NCI-H82 treated with DMSO at 0.1 percent for 48 hours (cell line): ENCODE measurements at regions not wholly inside any gene's neighbourhood (a gene's known extent, or its start where the extent isn't known, plus 50 kb on each side); places are given as distances from the start of the nearest gene placed in this dataset.
"Not testable (repeated sequence)": the region's sequence is repeated elsewhere in the genome, so short reads cannot be mapped to it uniquely, and the experiment has no call there.

ENCODE experiments used
- DNase-seq: peaks from one replicate; lab custom pipeline; 2025; ENCODE audit not compliant: unreplicated experiment; lab: John Stamatoyannopoulos, UW

- no peak for DNase-seq
Measured at GRCh38 chr2:878245-878930, 72.3 kb upstream of the SNTG2 start.

DNA sequence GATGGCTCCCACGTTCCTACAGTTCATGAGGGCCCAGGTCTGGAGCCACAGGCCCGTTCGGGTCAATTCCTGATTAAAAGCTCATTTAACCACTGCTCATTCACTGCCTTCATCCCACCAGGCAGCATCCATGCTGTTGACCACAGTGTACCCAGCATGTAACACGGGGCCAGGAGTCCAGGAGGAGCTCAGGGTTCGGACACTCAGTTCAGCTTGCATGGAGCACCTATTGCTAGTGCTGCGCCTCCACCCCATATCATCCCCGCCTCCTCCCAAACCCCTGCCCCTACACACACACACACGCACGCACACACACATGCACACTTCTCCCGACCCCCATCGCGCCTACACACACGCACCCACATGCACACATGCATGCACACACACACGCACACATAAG is 72.9 kb upstream of the SNTG2 start:
- DNase-seq, result no peak

DNA sequence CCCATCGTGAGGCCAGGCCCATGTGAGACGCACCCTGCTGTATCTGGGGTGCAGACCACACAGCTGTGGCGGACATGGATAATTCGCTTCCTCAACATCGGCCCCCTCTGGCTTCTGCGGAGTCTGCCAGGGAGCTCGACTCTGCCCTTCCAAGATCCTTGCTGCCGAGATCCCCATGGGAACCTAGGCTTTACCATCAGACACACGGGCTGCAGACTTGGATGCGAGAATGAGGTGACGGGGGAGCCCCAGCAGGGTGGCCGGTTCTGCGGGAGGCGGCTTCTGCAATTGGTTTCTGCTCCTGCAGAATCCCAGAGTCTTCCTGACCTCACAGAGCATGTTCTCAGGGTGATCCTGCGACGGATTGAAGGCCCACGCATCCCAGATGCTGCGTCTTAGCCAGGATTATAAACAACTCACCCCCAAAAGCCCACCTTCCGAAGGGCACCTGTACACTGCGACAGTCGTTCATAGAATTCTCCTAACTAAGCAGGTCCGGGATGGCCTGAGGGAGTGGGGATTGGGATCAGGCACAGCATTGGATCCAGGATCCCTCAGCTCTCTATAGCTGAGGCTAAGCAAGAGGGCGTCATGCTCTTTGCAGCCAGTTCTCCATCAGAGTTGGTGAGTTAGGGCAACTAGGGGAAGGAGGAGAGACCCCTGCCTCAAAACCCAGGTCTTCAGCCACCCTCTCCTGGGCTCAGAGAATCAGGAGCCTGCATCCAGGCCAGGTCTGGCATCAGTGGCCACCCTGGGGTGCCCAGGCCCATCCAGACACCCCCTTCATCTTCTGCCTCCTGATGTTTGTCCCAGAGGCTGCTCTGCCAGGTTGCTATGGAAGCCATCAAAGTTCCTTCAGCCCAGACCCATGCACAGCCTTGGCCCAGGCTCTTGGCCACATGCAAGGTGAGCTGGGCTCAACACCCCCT is 74.7 kb upstream of the SNTG2 start:
- no peak for DNase-seq

GRCh38 chr2:873651-874580 is 76.7 kb upstream of the SNTG2 start:
- DNase-seq, result no peak

DNA sequence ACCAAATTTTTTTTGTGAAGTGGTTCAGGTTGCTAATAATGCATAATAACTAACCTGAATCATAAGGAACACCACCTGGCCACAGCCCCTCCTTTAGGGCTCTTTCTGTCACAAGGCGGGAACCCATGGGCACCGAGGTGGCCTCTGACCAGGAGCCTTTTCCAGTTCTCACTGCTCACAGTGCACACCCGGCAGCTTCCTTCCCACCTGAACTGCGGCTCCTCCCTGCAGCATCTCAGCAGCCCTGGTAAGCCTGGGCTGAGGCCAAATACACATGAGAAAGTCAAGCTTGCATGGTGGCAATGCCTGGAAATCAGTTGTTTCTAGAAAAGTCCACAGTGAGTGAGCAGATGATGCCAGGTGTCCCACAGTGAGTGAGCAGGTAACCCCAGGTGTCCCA is 77.6 kb upstream of the SNTG2 start:
- no peak for DNase-seq

DNA sequence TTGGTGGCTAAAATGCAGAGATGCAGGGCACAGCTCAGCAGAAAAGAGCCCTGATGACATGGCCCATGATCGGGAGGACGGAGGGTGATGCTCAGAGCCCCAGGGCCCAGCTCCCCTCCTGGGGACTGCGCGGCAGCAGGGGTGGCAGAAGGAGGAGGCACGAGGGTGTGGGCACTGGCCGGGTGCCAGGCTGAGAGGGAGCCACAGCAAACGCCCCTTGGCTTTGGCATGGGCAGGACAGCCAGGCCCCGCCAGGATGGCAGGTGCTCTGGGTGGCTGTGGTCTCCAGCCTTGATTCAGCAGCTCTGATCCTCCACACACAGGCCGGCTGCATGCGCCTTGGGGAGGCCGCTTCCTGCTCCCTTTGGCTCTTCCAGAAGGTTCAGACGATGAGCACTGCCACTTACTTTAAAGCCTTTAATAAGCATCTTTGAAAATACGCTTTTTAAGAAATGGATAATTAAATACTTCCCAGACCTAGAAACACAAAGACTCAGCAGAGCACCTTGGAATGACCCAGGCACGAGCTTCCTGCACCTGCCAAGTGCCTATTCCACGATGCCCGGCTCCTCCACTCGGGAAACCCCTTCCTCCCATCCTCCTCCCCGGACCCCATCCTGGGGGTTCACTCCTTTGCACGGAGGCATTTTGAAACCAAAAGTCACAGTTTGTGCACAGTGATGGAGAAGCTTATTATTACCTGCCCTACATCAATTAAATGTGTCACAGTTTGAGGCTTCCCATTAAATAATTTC is 78.5 kb upstream of the SNTG2 start:
- DNase-seq, result no peak

GRCh38 chr2:871175-871727 is 79.4 kb upstream of the SNTG2 start:
- DNase-seq, result no peak

GRCh38 chr2:870426-870825 is 80.2 kb upstream of the SNTG2 start:
- no peak for DNase-seq

GRCh38 chr2:869894-870293 is 80.8 kb upstream of the SNTG2 start:
- no peak for DNase-seq

GRCh38 chr2:869357-869871 is 81.2 kb upstream of the SNTG2 start:
- no peak for DNase-seq

GRCh38 chr2:868857-869256 is 81.8 kb upstream of the SNTG2 start:
- not testable (repeated sequence) for DNase-seq

DNA sequence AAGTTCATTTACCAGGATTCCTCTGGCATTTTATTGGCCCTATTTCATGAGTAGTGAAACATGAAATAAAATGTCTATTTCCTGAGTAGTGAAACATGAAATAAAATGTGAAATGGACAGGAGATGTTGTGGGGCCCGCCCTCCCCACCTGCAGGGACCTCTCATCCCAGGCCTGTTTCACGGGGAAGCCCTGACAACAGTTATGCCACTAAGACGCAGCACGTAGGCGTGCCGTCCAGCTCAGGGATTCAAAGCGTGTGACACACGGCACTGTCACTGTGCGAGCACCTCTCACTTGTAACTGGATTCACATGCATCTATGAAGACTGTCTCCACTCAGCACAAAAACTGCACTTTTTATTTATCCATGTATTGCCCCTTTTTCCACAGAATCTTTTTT is 83.4 kb upstream of the SNTG2 start:
- DNase-seq, result no peak

GRCh38 chr2:866887-867286 is 83.8 kb upstream of the SNTG2 start:
- DNase-seq, result no peak

DNA sequence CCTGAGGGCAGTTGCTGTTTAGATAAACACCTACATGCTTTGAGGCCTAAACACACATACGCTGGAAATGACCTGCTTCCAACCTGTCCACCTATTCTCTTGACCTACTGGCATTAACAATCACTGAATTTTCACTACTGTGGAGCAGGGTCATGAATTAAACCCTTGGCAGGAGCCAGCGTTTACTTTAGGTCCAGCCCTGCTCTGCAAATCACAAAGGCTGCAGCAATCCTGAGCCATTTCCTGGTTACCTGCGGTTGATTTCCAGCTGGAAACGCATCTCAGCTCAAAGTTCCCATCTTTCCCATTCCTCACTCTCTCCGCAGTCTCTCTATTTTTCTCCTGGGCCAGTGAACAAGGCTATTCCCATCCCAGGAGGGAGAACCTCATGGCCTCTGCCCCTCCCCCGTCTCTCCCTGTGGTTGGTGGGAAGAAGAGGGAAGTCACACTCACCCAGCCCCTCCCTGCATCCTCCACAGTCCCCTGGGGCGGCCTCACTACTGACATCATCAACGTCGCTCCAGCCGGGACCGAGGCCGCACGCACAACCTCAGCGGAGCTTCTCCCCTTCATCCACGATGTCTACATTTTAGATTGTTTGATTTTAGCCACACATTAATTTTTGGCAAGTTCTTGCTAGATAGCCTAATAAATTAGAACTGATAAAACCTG is 84.5 kb upstream of the SNTG2 start:
- DNase-seq, result no peak

DNA sequence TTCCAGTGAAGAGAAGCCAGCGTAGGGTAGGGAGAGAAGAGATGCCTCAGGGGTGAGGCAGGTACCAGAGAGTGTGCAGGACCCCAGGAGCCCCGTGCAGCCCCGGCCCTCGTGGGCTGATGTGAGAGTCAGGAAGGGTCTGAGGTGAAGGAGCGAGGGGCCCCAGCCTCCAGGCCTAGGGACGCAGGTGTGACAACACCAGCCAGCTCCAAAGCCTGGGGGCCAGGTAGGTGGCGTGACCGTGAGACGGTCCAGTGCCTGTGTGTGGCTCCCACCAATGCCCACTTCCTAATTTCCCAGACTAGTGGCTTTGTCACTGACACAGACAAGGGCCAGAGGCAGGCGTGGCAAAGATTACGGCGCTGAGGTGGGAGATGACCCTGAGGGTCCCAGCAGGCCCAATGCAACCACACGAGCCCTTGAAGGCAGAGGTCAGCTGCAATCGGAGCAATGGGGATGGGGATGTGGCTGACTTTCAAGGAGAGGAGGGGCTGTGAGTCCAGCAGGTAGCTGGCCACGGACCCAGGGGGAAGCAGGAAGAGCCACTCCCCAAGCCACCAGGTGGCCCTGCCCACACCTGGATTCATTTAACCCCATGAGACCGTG is 86.0 kb upstream of the SNTG2 start:
- no peak for DNase-seq

DNA sequence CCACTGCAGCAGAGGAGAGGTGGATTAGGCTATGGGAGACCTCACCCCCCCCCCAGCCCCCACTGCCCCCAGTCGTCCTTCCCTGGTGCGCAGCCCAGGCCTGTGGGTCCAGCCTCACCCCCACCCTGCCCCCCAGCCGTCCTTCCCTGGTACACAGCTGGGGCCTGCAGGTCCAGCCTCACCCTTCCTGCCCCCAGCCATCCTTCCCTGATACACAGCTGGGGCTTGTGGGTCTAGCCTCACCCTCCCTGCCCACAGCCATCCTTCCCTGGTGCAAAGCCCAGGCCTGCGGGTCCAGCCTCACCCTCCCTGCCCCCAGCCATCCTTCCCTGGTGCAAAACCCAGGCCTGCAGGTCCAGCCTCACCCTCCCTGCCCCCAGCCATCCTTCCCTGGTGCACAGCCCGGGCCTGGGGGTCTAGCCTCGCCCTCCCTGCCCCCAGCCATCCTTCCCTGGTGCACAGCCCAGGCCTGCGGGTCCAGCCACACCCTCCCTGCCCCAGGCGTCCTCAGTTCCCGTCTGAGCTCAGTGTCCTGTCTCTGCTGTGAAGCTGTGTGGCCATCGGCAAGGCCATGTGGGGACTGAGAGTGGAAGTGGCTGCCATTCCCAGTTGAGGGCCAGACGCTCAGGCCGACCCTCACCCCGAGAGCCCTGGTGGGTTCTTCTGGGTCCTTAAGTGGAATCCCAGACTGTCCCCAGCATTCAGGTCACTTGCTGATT is 86.8 kb upstream of the SNTG2 start:
- no peak for DNase-seq

GRCh38 chr2:862731-863466 is 87.8 kb upstream of the SNTG2 start:
- DNase-seq, result no peak

GRCh38 chr2:862355-862687 is 88.3 kb upstream of the SNTG2 start:
- no peak for DNase-seq
